Activated CD4-positive, CD25-positive, alpha-beta regulatory T cell treated with anti-CD3 and anti-CD28 coated beads, Interleukin-2, amount 50 U/mL, for 24 hours (primary cell): ENCODE measurements at regions not wholly inside any gene's neighbourhood (a gene's known extent, or its start where the extent isn't known, plus 50 kb on each side); places are given as distances from the start of the nearest gene placed in this dataset.

Experiments
- ATAC-seq, 2 donors: fragments of 150-1000 bp; cut with Tn5 transposase; one replicate each; pipeline ENCODE4 v1.10.0; 2021; ENCODE audit warnings: mild to moderate bottlenecking in 1 of 2, moderate library complexity in 1 of 2

- ATAC-seq: peak; percentile 11 to 21
Observed at GRCh38 chr10:77710081-77710551, 72.5 kb upstream of the KCNMA1 start.

- no peak for ATAC-seq
Observed at GRCh38 chr10:77707570-77707969, 70.0 kb upstream of the KCNMA1 start.

- no peak for ATAC-seq
Observed at GRCh38 chr10:77702166-77702565, 64.6 kb upstream of the KCNMA1 start.

- no peak for ATAC-seq
Observed at GRCh38 chr10:77700086-77700485, 62.5 kb upstream of the KCNMA1 start.

GRCh38 chr10:77699080-77699645 lies 61.6 kb upstream of the KCNMA1 start:
- no peak for ATAC-seq

GRCh38 chr10:77698267-77698931 lies 60.8 kb upstream of the KCNMA1 start:
- no peak for ATAC-seq

- no peak for ATAC-seq
Observed at GRCh38 chr10:77696584-77696983, 59.0 kb upstream of the KCNMA1 start.

- no peak for ATAC-seq
Observed at GRCh38 chr10:77695186-77695585, 57.6 kb upstream of the KCNMA1 start.

- no peak for ATAC-seq
Observed at GRCh38 chr10:77692782-77693181, 55.2 kb upstream of the KCNMA1 start.

GRCh38 chr10:77689339-77689738 lies 51.7 kb upstream of the KCNMA1 start:
- ATAC-seq: no peak

GRCh38 chr10:77687621-77688020 lies 50.0 kb upstream of the KCNMA1 start:
- no peak for ATAC-seq
